Bronchial epithelial cell (primary cell): ENCODE measurements at regions not wholly inside any gene's neighbourhood (a gene's known extent, or its start where the extent isn't known, plus 50 kb on each side); places are given as distances from the start of the nearest gene placed in this dataset.

ENCODE experiments used
- DNase-seq: peaks from one replicate; pipeline ENCODE4 v3.0.0-alpha.2; 2010; ENCODE audit warnings: low read depth
- FAIRE-seq: peaks from 2 replicates; lab custom pipeline; 2011; peaks lifted over from hg19 to GRCh38; lab: Jason Lieb, UNC
- H3K27me3 ChIP-seq: 2 replicates; pipeline ENCODE4 v1.5.1; 2011; ENCODE audit warnings: low read length; ENCODE audit not compliant: control insufficient read depth, insufficient read depth
- H3K36me3 ChIP-seq: 2 replicates; pipeline ENCODE4 v1.5.1; 2011; ENCODE audit warnings: low read length; ENCODE audit not compliant: control insufficient read depth, insufficient read depth
- H3K4me3 ChIP-seq: 2 replicates; pipeline ENCODE4 v1.5.1; 2011; ENCODE audit warnings: mild to moderate bottlenecking, low read depth, low read length, control low read depth
- CTCF ChIP-seq: IDR thresholded peaks from 2 replicates; pipeline ENCODE4 v1.5.1; 2011; ENCODE audit warnings: mild to moderate bottlenecking, moderate library complexity, low read length, control low read depth, inconsistent platforms; ENCODE audit not compliant: insufficient read depth, severe bottlenecking

GRCh38 chr15:68501616-68502015 is 69.7 kb upstream of the ITGA11 start:
- Histone ChIP-seq H3K27me3 (no peaks in the 10 kb centered on the region), H3K4me3 (no peak overlapping the region), H3K36me3 (no peaks in the 10 kb centered on the region)
- no peak for TF ChIP-seq CTCF
- DNase-seq (no peak), FAIRE-seq (no peak)

GRCh38 chr15:68502398-68502901 is 70.5 kb upstream of the ITGA11 start:
- DNase-seq, result no peak
- peak; percentile 28 for FAIRE-seq
- Histone ChIP-seq H3K27me3 (peaks cover 2% of the 10 kb centered on the region), H3K36me3 (no peaks in the 10 kb centered on the region), H3K4me3 (no peak overlapping the region)
- no peak for TF ChIP-seq CTCF

GRCh38 chr15:68503213-68503612 is 71.2 kb upstream of the ITGA11 start:
- TF ChIP-seq CTCF, result no peak
- H3K27me3 ChIP-seq, result peaks cover 2% of the 10 kb centered on the region
- no peak for FAIRE-seq
- no peaks in the 10 kb centered on the region for H3K36me3 ChIP-seq
- DNase-seq, result no peak
- H3K4me3 ChIP-seq, result no peak overlapping the region

GRCh38 chr15:68503791-68504680 is 72.1 kb upstream of the ITGA11 start:
- TF ChIP-seq CTCF, result no peak
- Histone ChIP-seq H3K4me3 (no peak overlapping the region), H3K27me3 (peaks cover 2% of the 10 kb centered on the region), H3K36me3 (no peaks in the 10 kb centered on the region)
- no peak for DNase-seq
- FAIRE-seq, result no peak

GRCh38 chr15:68504681-68505170 is 72.8 kb upstream of the ITGA11 start:
- no peak for FAIRE-seq
- H3K4me3 ChIP-seq, result no peak overlapping the region
- no peak for TF ChIP-seq CTCF
- peaks cover 2% of the 10 kb centered on the region for H3K27me3 ChIP-seq
- no peak for DNase-seq
- no peaks in the 10 kb centered on the region for H3K36me3 ChIP-seq
